ENCODE measurements at regions not wholly inside any gene's neighbourhood (a gene's known extent, or its start where the extent isn't known, plus 50 kb on each side); places are given as distances from the start of the nearest gene placed in this dataset.

DNA sequence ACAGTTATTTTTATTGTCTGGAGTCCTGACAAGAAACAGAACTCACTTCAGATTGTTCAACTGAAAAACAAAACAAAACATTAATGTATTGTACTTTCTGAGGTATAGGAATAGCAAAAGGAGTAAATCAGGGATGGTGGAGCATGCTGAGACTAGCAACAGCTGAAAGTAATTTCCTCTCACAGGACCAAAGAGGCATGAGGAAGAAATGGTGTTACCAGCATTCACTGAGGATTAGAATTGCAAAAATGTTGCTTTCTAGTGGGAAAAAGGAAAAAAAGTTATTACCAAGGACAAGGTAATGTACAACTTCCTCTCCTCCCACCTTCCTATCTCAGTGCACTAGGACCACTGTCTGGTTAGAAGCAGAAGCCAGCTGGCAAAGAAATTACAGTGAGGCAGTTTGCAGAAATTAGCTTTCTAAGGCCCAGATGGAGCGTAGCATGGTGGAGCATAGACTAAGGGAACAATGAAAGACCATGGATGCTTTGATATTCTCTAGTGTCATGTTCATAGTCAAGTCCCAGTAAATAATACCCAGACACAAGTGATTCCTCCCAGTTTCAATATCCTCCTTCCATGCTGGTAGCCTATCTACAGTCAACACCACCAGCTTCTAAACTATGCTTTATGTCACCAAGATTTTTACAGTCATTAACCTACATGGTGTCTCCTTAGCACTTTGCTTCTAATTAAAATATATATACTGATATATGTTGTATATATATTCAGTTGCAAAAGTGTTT is 133.7 kb upstream of the DCN start:
- in situ Hi-C loops (cut with MboI; ENCODE audit: low sequenced_read_pairs) = no loop called here

DNA sequence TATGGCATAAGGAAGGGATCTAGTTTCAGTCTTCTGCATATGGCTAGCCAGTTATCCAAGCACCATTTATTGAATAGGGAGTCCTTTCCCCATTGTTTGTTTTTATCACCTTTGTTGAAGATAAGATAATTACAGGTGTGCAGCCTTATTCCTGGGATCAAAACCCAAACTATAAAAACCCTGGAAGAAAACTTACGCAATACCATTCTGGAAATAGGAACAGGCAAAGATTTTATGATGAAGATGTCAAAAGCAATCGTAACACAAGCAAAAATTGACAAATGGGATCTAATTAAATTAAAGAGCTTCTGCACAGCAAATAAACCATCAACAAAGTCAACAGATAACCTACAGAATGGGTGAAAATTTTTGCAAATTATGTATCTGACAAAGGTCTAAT is 128.5 kb upstream of the DCN start:
- in situ Hi-C loops (cut with MboI; ENCODE audit: low sequenced_read_pairs) = no loop called here

DNA sequence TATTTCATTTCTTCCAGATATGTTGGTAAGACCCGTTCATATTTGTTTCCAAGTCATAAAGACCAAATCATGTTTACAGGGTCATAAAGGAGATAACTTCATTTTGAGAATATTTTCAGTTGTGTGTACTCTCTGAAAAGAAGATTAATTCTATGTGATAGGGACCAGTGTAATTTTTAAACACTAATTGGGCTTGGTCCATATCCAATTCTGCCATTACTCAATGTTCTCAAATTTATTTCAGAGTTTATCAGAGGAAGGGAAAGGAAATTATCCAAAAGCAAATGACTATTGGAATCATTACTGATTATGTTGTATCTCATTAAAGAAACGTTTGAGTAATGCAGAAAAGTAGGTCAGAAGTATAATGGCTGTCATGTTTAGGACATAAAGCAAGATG is 126.8 kb upstream of the DCN start:
- in situ Hi-C loops (cut with MboI; ENCODE audit: low sequenced_read_pairs) = no loop called here

DNA sequence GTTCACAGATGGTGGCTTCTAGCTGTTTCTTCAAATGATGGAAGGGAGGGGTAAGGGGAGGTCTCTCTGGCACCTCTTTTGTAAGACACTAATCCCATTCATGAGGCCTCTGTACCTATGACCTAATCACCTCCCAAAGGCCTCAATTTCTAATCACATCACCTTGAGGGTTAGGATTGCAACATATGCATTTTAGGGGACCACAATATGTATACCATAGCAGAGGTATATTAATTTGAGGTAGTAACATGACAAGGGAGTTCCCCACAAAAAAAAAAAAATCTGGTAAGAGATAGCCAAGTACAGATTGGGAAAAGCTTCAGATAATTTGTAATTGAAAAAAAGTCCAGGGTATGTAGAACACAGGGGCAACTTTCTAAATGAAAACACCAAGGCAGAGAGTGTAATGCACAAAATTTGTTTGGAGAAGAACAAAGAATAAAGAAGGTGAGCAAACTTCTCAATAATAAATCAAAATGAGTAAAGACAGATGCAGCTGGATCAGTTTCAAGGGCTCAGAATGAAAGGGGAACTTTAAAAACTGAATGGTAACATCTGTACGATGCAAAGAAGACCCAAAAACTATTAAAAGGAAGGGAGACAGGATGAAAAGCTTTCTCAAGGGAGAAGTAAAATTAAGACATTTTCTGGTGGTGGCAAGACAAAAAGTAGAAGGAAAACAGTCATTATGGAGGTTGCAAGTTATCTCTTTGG is 125.5 kb upstream of the DCN start:
- in situ Hi-C loops (cut with MboI; ENCODE audit: low sequenced_read_pairs) = no loop called here

DNA sequence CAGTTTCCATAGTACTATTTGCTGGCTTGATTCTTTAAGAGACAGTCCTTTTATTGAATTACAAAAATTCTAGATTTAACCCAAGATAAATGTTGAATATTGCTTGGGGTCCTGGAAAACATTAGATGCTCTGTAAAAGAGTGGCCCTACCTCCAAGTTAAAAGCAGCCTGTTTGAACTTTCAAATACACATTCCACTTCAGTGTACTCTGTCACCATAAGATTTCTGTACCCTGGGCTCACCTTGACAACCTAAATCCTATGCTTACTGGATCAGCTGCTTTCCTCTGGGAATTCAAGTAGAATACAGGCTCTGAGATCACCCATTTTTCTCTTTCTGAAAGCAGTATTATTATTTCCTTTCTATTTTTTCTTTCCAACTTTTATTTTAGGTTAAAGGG is 107.7 kb upstream of the DCN start:
- in situ Hi-C loops (cut with MboI; ENCODE audit: low sequenced_read_pairs) = no loop called here

DNA sequence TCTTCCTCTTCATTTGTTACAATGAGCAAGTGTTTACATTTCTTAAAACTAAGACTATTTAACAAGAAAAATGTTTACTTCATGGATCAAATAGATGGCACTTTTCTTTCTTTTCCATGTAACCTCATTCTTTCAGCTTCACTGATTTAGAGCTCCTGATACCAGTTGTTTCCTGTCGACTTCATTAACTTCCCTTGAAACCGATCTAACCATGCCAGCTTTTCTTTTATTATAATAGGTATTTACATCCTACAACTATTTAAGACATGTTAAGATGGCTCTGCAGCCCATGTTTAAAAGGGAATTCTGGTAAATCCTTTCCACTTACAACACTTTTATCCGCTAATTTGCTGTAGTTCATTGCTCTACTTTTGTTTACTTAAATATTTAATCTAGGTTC is 107.3 kb upstream of the DCN start:
- in situ Hi-C loops (cut with MboI; ENCODE audit: low sequenced_read_pairs) = no loop called here

DNA sequence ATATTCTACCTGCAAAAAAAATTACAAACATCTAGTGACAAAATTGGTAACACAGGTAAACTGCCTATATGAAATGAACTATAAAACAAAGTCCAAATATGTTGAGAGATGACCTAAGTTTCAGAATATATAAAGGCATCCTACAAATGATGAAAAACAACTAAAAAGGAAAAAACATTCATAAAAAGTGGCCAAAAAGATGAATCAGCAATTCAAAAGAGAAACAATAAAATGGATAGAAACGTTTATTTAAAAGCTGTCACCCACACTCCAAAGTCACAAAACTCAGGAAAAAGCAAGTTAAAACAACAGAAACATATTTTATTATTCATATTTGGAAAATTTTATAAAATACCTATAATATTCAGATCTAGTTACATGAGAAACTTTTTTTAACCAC is 106.5 kb upstream of the DCN start:
- in situ Hi-C loops (cut with MboI; ENCODE audit: low sequenced_read_pairs) = no loop called here

DNA sequence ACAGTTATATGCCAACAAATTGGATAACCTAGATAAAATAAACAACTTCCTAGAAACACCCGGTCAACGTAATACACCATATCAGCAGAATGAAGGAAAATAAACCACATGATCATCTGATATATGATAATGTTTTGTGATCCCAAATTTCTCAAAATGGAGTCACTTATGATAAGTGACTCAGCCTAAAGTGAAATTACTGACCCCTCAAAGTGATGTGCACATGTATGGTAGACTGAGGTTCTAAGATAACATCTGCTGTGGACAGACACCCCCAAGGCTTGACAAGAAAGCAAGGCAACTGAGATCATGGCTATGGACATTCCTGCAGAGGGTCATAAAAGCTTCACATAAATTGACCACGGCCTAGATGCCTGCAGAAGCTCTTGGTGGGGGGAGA is 105.1 kb upstream of the DCN start:
- in situ Hi-C loops (cut with MboI; ENCODE audit: low sequenced_read_pairs) = no loop called here

DNA sequence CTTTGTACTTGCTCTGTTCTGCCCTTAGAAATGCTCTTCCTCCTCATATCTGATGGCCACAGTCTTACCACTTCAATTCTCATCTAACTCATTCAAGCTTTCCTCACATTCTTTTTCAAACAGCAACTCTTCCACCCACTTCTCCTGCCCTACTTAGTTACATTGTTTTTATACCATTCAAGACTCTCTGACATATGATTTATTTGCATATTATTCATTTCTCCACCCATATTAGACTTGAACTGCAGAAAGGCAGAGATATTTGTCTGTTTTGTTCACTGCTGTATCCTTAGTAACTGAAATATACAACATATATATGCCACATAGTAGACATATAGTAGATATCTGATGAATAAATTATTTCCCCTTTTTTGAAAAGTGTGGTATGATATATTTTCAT is 95.5 kb upstream of the DCN start:
- in situ Hi-C loops (cut with MboI; ENCODE audit: low sequenced_read_pairs) = no loop called here

DNA sequence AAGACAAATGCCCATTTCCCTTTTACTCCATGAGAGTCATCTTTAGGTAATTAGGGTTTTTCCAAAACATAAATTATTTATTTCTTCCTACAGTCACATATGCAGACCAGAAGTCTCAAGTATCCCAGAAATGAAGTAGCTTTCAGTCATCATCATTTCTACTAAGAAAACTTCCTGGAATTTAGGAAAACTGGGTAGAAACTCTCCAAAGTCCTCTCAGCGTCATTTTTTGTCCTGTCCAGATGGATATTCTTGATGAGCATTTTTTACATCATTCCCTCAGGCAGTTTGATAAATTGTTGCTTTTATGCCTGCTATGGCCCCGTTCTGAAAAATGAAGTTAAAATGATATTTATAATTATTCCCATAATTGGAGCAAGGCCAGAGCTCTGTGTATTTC is 93.9 kb upstream of the DCN start:
- in situ Hi-C loops (cut with MboI; ENCODE audit: low sequenced_read_pairs) = no loop called here

DNA sequence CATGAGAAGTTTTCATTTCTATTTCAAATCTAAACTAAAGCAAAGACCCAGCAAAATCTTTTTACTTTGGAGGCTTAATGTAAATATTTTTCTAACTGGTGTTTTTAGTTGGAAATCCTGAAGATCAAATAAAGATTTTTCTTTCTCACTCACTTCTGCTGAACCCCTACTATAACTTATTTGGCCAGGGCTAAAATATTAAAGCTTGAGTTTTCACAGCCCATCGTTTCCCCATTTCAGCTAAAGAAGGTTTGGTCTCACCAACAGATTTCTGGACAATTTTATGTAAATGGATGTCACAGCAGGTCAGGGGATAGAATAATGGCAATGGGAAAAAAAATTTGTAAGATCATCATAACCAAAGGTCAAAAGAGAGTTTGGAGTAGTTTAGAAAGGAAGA is 92.7 kb upstream of the DCN start:
- in situ Hi-C loops (cut with MboI; ENCODE audit: low sequenced_read_pairs) = no loop called here

DNA sequence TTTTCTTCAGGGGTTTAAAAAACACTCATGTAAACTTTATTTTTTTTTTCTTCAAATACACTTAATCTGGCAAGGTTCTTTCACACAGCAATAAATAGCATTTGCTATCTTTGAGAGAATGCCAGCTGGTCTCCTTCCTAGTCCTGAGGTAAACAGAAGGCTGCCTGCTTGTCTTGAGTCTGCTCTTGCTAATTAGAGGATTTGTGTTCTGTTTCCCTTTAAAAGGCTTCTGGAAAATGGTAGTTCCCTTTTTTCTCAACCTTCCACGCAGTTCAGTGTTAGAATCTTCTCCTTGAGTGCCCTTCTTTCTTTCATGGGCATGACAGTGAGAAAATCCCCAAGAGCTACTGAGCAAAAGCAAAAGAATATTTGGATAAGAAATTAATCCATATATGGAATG is 92.3 kb upstream of the DCN start:
- in situ Hi-C loops (cut with MboI; ENCODE audit: low sequenced_read_pairs) = no loop called here

DNA sequence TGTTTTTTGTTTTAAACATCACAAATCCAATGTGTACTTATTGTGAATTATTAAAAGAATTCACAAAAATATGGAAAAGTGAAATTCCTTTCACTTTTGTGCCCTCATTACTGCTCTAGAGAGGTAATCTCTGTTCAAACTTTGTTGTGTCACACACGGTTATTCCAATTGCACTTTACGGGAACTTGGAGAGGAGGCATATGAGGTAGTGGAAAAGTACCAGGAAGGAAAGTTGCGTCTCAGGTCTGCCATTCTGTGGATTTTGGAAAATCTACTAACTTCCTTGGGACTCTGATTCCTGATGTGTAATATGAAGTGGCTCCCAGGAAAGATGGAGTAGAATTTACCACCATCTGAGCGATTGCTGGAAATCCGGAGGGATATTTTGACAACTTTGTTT is 90.9 kb upstream of the DCN start:
- in situ Hi-C loops (cut with MboI; ENCODE audit: low sequenced_read_pairs) = no loop called here

DNA sequence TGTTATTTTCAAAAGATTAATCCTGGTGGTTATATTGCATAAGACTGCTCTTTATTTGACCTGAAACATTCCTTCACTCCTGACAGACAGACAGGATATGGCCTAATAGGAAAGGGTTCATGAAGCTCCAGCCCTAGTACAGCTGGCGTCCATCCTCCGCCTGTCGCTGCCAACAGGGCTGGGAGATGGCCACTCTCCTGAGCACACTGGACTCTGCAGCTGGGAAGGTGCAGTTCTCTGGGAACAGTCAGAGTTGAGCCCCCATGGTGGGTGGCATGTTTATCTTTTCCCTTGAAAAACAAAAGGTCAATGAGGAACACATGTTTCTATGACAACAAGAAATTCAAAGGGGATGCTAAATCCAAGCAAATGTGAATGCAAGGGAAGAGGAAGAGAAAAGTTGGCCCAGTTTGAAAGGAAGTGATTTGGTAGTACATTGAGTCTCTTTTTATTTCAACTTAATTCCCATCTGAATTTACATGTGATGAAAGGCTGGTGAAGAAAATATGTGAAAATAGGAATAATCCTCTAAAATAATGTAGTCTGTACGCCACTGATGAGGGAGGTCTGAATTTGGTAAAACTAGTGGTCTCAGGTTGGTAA is 89.9 kb upstream of the DCN start:
- in situ Hi-C loops (cut with MboI; ENCODE audit: low sequenced_read_pairs) = no loop called here

DNA sequence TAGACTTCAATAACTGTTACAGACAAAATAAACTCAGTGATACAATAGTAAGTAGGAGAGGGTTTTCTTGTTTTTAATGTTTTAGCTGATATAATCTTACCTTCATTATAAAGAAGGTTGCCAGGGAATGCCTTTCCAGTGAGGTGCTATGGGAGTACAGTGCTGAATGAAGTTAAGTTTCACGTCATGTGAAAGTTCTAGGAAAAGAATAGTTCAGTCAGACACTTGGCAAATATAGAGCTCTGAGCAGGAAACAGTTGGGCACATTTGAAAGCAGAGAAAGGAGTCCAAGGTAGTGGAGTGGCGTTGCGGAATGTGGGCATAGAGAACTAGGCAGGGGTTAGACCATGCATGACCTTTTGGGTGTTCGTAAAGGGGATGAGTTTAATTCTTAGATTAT is 88.6 kb upstream of the DCN start:
- in situ Hi-C loops (cut with MboI; ENCODE audit: low sequenced_read_pairs) = no loop called here

DNA sequence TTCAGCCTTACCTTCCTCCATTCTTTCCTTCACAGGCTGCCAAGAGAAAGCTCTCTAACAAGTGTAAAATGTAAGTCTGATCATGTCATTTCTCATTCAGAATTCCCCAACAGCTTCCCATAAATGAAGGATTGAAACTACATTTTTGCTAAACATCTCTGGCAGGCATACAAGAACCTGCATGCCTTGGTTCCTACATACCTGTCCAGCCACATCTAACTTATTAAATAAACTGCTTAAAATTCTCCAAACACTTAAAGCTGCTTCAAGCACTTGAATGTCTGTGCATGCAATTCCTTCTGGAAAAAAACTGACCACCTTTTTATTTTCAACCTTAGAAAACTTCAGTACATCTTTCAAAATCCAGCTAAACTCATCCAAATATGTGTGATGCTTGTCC is 84.4 kb upstream of the DCN start:
- in situ Hi-C loops (cut with MboI; ENCODE audit: low sequenced_read_pairs) = no loop called here

DNA sequence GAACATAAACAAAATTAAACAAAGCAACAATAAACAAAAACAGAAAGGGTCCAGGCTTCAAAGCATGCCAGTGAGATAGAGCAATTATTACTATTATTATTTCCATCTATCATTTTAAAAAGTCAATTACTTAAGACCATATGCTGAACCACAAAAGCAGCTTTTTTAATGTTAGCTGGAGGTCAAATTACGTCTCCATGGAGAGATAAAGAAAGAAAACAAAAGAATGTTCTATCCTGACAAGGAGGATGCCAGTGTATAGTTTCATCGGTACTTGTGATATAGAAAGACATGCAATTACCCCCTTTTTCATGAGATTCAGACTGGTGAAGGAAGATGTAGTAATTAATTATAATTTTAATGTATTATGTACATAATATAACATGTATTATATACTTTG is 81.6 kb upstream of the DCN start:
- in situ Hi-C loops (cut with MboI; ENCODE audit: low sequenced_read_pairs) = no loop called here

DNA sequence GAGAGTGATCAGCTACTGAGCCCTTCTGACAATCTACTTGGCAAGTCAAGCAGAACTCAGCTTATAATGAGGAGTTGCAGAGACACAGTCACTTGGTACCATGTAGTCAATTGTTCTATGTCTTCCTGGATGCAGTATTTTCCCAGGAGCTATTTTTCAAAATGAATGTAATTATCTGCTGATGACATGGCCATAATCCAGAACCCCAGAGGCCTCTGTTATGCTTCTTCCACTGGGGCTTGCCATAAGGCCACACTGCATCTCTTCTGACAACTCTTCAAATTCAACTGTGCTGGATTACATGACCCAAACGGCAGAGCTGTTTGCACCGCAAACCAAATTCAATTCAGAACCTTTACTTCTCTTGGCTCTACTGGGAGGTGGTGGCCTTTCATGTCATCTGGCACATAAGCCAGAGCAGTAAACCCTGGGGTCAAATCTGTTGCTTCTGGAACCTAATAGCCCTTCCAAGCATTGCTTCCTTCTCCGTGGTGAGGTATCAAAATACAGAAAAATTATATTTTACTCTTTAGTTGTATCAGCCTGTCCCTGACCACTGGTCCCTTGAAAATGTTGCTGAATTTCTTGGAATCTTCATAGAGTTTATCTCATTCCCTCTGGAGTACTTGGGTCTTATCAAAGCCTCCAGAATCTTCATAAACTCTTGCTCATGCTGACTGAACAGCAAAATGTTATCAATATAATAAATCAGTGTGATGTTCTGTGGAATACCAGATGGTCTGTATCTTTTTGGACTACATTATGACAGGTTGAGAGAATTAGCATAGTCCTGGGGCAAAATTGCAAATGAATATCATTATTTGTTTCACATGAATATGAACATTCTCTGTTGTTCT is 79.4 kb upstream of the DCN start:
- in situ Hi-C loops (cut with MboI; ENCODE audit: low sequenced_read_pairs) = no loop called here

DNA sequence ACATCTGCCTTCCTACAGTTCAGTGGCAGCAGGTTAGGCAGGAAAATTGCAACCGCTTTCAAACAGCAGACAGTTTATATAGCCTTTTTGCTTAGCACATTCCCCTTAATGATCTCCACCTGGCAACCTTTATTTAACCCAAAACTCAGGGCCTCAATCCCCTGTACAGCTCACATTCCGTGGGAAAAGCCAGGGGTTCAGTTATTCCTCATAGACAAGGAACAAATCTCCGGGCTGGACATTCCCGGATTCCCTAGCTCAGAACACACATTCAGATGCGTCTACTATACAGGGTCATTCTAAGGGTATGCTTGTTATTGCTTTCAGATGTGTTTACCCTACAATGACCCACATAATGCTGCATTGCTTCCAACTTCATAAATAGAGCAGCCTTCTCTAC is 73.8 kb upstream of the DCN start:
- in situ Hi-C loops (cut with MboI; ENCODE audit: low sequenced_read_pairs) = no loop called here

DNA sequence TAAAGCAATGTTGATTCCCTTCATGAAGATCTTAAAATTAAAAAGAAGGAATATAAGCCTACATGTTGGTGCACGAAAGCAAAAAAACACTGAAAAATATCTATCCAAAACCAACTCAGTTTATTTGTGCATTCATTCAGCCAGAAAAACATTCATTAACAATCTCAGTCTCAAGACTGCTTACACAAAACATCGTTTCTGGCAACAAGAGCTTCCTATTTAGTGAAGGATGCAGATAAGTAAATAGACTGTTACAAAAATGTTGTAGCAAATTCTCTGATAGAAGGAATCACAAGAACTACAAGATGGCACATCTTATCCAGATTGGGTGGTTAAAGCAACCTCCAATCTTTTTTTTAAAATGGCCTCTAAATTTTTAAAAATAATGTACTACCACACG is 69.7 kb upstream of the DCN start:
- in situ Hi-C loops (cut with MboI; ENCODE audit: low sequenced_read_pairs) = no loop called here

DNA sequence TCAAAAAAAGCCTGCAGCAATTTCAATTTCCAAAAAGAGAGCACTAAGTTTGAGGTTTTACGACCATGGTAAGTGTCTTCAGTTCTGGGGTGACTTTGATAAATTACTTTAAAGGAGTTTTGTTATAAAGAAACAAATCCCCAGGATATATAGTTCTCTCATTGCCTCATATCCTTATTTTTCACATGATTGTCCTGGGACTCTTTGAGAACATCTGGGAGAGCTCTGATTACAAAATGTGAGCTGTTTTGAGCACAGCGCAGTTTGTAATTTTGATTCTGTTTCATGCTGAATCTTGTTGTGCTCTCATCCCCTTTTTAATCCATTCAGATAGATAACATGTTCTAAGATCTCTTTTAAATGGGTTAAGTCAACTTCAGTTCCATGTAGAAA is 67.7 kb upstream of the DCN start:
- in situ Hi-C loops (cut with MboI; ENCODE audit: low sequenced_read_pairs) = no loop called here
